HEK293 (cell line): ENCODE measurements at regions not wholly inside any gene's neighbourhood (a gene's known extent, or its start where the extent isn't known, plus 50 kb on each side); places are given as distances from the start of the nearest gene placed in this dataset.

Experiments
- CTCF ChIA-PET: fragments of 350-600 bp; formaldehyde crosslinking; extraction: SDS; loops from one replicate; lab custom pipeline; 2021; ENCODE audit warnings: antibody characterized with exemption; lab: Yijun Ruan, JAX
- POLR2A ChIA-PET: fragments of 300-600 bp; formaldehyde crosslinking; extraction: SDS; loops from one replicate; lab custom pipeline; 2020; ENCODE audit warnings: antibody characterized with exemption, inconsistent platforms; lab: Yijun Ruan, JAX
- H3K27ac ChIP-seq: fragments of 200-500 bp; sonication (Bioruptor generic); 2 replicates; pipeline ENCODE4 v1.5.1; 2014; ENCODE audit warnings: low read depth, low read length, control low read depth, inconsistent platforms; ENCODE audit errors: extremely low read depth
- H3K36me3 ChIP-seq, 2 experiments: fragments of 200-500 bp in 1 of 2; sonication (Bioruptor generic) in 1 of 2; 1 replicate in 1 of 2; 2 replicates in 1 of 2; pipeline ENCODE4 v1.5.1; 2014 to 2017; ENCODE audit warnings: inconsistent platforms in 2 of 2, low read length in 2 of 2; ENCODE audit not compliant: control insufficient read depth in 2 of 2, insufficient read depth in 1 of 2
- H3K4me1 ChIP-seq: fragments of 200-500 bp; sonication (Bioruptor generic); 2 replicates; pipeline ENCODE4 v1.5.1; 2014; ENCODE audit warnings: mild to moderate bottlenecking, low read length, inconsistent platforms; ENCODE audit not compliant: control insufficient read depth, insufficient read depth
- H3K4me3 ChIP-seq: 2 replicates; pipeline ENCODE4 v1.5.1; 2011; ENCODE audit warnings: low read depth, mild to moderate bottlenecking, control low read depth, low read length, moderate library complexity
- H3K9me3 ChIP-seq: fragments of 200-500 bp; sonication (Bioruptor generic); 2 replicates; pipeline ENCODE4 v1.5.1; 2014; ENCODE audit warnings: low read depth, low read length, inconsistent platforms; ENCODE audit not compliant: control insufficient read depth, insufficient read depth
- BCL6B ChIP-seq: fragments of 450-650 bp; formaldehyde crosslinking; IDR thresholded peaks from 2 replicates; pipeline ENCODE4 v1.5.1; 2017; ENCODE audit warnings: missing biosample characterization, missing genetic modification characterization
- HOXC10 ChIP-seq: sonication (generic); formaldehyde crosslinking; IDR thresholded peaks from 2 replicates; pipeline ENCODE4 v1.8.1; 2023; ENCODE audit warnings: mild to moderate bottlenecking, missing genetic modification reagents
- PRDM6 ChIP-seq: fragments of 450-650 bp; formaldehyde crosslinking; IDR thresholded peaks from 2 replicates; pipeline ENCODE4 v1.5.1; 2017; ENCODE audit warnings: missing biosample characterization, missing genetic modification characterization
- REST ChIP-seq: fragments of 450-650 bp; formaldehyde crosslinking; IDR thresholded peaks from 2 replicates; pipeline ENCODE4 v1.5.1; 2016; ENCODE audit warnings: missing biosample characterization, missing genetic modification characterization
- SCRT1 ChIP-seq: fragments of 450-650 bp; formaldehyde crosslinking; IDR thresholded peaks from 2 replicates; pipeline ENCODE4 v1.5.1; 2016; ENCODE audit warnings: missing biosample characterization, missing genetic modification characterization, borderline replicate concordance
- SP3 ChIP-seq: fragments of 450-650 bp; formaldehyde crosslinking; IDR thresholded peaks from 2 replicates; pipeline ENCODE4 v1.5.1; 2016; ENCODE audit warnings: missing biosample characterization, missing genetic modification characterization
- TRIM28 ChIP-seq: IDR thresholded peaks from 2 replicates; pipeline ENCODE4 v1.6.1; 2011; ENCODE audit warnings: low read length, control low read depth, borderline replicate concordance
- ZBTB20 ChIP-seq: fragments of 450-650 bp; formaldehyde crosslinking; IDR thresholded peaks from 2 replicates; pipeline ENCODE4 v1.5.1; 2016; ENCODE audit warnings: missing biosample characterization, missing genetic modification characterization
- ZFP3 ChIP-seq: fragments of 450-650 bp; formaldehyde crosslinking; IDR thresholded peaks from 2 replicates; pipeline ENCODE4 v1.5.1; 2016; ENCODE audit warnings: low read depth, missing biosample characterization, missing genetic modification characterization
- ZNF148 ChIP-seq: fragments of 450-650 bp; formaldehyde crosslinking; IDR thresholded peaks from 2 replicates; pipeline ENCODE4 v1.5.0; 2017; ENCODE audit warnings: missing biosample characterization, missing genetic modification characterization, borderline replicate concordance
- ZNF157 ChIP-seq: fragments of 450-650 bp; formaldehyde crosslinking; IDR thresholded peaks from 2 replicates; pipeline ENCODE4 v1.5.1; 2016; ENCODE audit warnings: missing biosample characterization, missing genetic modification characterization
- ZNF280C ChIP-seq: fragments of 450-650 bp; formaldehyde crosslinking; IDR thresholded peaks from 2 replicates; pipeline ENCODE4 v1.5.1; 2016; ENCODE audit warnings: missing biosample characterization, missing genetic modification characterization
- ZNF292 ChIP-seq: fragments of 450-650 bp; formaldehyde crosslinking; IDR thresholded peaks from 2 replicates; pipeline ENCODE4 v1.5.1; 2016; ENCODE audit warnings: low read depth, missing biosample characterization, missing genetic modification characterization, borderline replicate concordance
- ZNF501 ChIP-seq: fragments of 450-650 bp; formaldehyde crosslinking; IDR thresholded peaks from 2 replicates; pipeline ENCODE4 v1.5.1; 2016; ENCODE audit warnings: missing biosample characterization, missing genetic modification characterization
- ZNF610 ChIP-seq: fragments of 450-650 bp; formaldehyde crosslinking; IDR thresholded peaks from 2 replicates; pipeline ENCODE4 v1.5.1; 2016; ENCODE audit warnings: missing biosample characterization, missing genetic modification characterization, borderline replicate concordance
- ZNF701 ChIP-seq: fragments of 450-650 bp; formaldehyde crosslinking; IDR thresholded peaks from 2 replicates; pipeline ENCODE4 v1.5.1; 2016; ENCODE audit warnings: missing biosample characterization, missing genetic modification characterization
- ZNF776 ChIP-seq: fragments of 450-650 bp; formaldehyde crosslinking; IDR thresholded peaks from 2 replicates; pipeline ENCODE4 v1.5.0; 2017; ENCODE audit warnings: missing biosample characterization, missing genetic modification characterization, borderline replicate concordance
- ZSCAN4 ChIP-seq: fragments of 450-650 bp; formaldehyde crosslinking; IDR thresholded peaks from 2 replicates; pipeline ENCODE4 v1.5.1; 2017; ENCODE audit warnings: missing biosample characterization, missing genetic modification characterization

GRCh38 chr6:4687656-4687988 lies 88.6 kb upstream of the CDYL start (continued):
- TF ChIP-seq REST (tag by site-specific recombination) (no peak), TRIM28 (no peak), SP3 (tag by site-specific recombination) (no peak), ZNF148 (no peak), ZNF292 (tag by site-specific recombination) (no peak), HOXC10 (CRISPR knock-in tag) (no peak), ZNF501 (tag by site-specific recombination) (no peak)

GRCh38 chr6:4682431-4683097 lies 93.6 kb upstream of the CDYL start:
- H3K36me3 ChIP-seq = no peaks in the 10 kb centered on the region
- no peaks in the 10 kb centered on the region for H3K9me3 ChIP-seq
- H3K4me1 ChIP-seq = no peaks in the 10 kb centered on the region
- TF ChIP-seq BCL6B (tag by site-specific recombination) (no peak), ZNF776 (tag by site-specific recombination) (no peak), ZNF610 (tag by site-specific recombination) (no peak), ZNF157 (no peak)
- CTCF ChIA-PET = interaction anchor here (1.1 kb wide), 1 partner anchor 8 kb away, joined by 4 read pairs; no protein-coding TSS in a partner anchor
- H3K4me3 ChIP-seq = no peak overlapping the region
- H3K27ac ChIP-seq = no peak overlapping the region
- POLR2A ChIA-PET = no interaction called here

GRCh38 chr6:4678506-4679300 lies 97.5 kb upstream of the CDYL start:
- no peaks in the 10 kb centered on the region for H3K36me3 ChIP-seq
- POLR2A ChIA-PET = no interaction called here
- H3K27ac ChIP-seq = no peak overlapping the region
- H3K4me1 ChIP-seq = no peaks in the 10 kb centered on the region
- no peak overlapping the region for H3K4me3 ChIP-seq
- CTCF ChIA-PET = interaction anchor here (1.2 kb wide), 1 partner anchor 7 kb away, joined by 5 read pairs; no protein-coding TSS in a partner anchor
- H3K9me3 ChIP-seq = no peaks in the 10 kb centered on the region
- TF ChIP-seq ZFP3 (no peak), PRDM6 (tag by site-specific recombination) (no peak), ZSCAN4 (tag by site-specific recombination) (no peak), ZNF701 (no peak), SCRT1 (no peak), ZBTB20 (tag by site-specific recombination) (no peak), ZNF280C (tag by site-specific recombination) (no peak)
